ENCODE measurements at regions not wholly inside any gene's neighbourhood (a gene's known extent, or its start where the extent isn't known, plus 50 kb on each side); places are given as distances from the start of the nearest gene placed in this dataset.

DNA sequence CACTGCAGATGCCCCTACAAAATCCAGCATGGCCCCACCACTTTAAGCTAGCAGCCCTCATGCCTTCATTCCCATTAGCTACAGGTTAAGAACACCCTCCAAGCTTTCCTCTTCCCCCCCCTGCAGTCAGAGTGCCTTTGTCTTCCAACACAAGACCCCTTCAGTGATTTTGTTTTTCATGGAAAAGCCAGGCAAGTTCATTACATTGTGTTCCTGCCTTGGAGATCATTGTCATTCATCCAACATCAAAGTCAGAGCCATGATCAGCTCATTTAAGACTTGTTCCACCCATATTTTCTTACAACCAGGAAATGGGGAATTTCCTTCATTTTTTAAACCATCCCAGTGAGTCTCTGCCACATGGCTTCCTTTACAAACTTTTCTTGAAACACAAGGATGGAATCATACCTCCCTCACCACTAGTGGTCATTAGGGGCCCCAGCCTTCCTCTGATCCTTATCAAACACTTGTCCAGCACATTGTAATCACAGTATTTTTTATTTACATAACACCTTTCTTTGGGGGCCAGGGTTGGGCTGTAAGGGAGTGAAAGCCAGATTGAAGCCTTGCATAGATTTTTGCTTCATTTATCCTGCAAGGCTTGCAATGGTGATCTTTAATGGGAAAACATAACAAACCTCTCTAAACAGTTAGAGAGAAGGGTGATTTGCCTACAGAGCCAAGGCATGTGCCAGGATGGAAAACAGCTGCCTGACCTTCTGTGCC, 765.3 kb downstream of the MED13L start:
- Histone ChIP-seq H3K27me3 (ENCODE audit: insufficient read depth, low read length) (peaks cover 32% of the 10 kb centered on the region), H3K36me3 (ENCODE audit: insufficient read depth, low read depth, low read length) (no peaks in the 10 kb centered on the region), H3K27ac (ENCODE audit: low read length) (no peak overlapping the region), H3K4me1 (ENCODE audit: insufficient read depth, low read length) (peaks cover 23% of the 10 kb centered on the region), H3K4me3 (ENCODE audit: low read length) (no peak overlapping the region), H3K9me3 (ENCODE audit: insufficient read depth, low read depth, low read length) (0 out of 2 replicates have a peak, but pooled peaks cover 5% of the 10 kb centered on the region), H3K9ac (ENCODE audit: low read depth, low read length) (no peak overlapping the region)

DNA sequence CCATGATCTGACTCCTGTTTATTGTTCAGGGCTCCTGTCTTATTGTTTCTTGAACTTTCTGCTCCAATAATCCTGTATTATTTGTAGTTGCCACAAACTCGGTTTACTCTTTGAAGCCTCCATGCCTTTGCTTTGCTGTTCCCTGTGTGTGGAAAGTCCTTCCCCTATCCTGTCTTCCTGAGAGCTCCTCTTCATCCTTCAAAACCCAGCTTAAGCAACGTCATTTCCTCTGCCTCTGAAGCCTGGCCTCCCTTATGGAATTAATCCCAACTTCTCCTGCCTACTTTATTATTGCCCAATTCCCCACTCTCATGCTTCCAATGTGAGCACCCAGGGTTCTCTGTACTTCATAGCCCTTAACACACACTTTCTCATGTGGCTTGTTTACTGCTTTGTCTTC, 766.2 kb downstream of the MED13L start:
- peaks cover 38% of the 10 kb centered on the region for H3K27me3 ChIP-seq (ENCODE audit: insufficient read depth, low read length)
- H3K36me3 ChIP-seq (ENCODE audit: insufficient read depth, low read depth, low read length) = no peaks in the 10 kb centered on the region
- 0 out of 2 replicates have a peak, but pooled peaks cover 5% of the 10 kb centered on the region for H3K9me3 ChIP-seq (ENCODE audit: insufficient read depth, low read depth, low read length)
- H3K9ac ChIP-seq (ENCODE audit: low read depth, low read length) = no peak overlapping the region
- no peak overlapping the region for H3K27ac ChIP-seq (ENCODE audit: low read length)
- no peak overlapping the region for H3K4me3 ChIP-seq (ENCODE audit: low read length)
- H3K4me1 ChIP-seq (ENCODE audit: insufficient read depth, low read length) = peaks cover 32% of the 10 kb centered on the region

DNA sequence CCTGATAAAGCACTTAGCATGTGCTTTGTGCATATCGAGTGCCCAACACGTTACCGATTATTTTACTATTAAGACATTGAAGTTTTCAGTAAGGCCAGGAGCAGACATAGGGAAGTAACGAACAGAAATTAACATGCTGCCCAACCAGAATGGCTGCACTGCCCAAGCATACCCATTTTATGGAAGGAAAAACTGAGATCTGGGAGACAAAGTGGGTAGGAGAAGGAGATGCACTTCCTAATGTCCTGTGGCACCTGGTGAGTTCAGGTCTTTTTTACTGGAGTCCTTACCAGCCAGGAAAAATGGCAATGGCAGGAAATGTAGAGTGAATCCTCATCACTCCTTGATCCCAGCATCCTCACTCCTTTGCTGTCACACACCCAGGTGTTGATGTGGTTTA, 768.5 kb downstream of the MED13L start:
- H3K4me1 ChIP-seq (ENCODE audit: insufficient read depth, low read length) = peaks cover 32% of the 10 kb centered on the region
- peaks cover 38% of the 10 kb centered on the region for H3K27me3 ChIP-seq (ENCODE audit: insufficient read depth, low read length)
- H3K9me3 ChIP-seq (ENCODE audit: insufficient read depth, low read depth, low read length) = 0 out of 2 replicates have a peak, but pooled peaks cover 5% of the 10 kb centered on the region
- no peak overlapping the region for H3K27ac ChIP-seq (ENCODE audit: low read length)
- H3K9ac ChIP-seq (ENCODE audit: low read depth, low read length) = no peak overlapping the region
- no peak overlapping the region for H3K4me3 ChIP-seq (ENCODE audit: low read length)
- no peaks in the 10 kb centered on the region for H3K36me3 ChIP-seq (ENCODE audit: insufficient read depth, low read depth, low read length)

DNA sequence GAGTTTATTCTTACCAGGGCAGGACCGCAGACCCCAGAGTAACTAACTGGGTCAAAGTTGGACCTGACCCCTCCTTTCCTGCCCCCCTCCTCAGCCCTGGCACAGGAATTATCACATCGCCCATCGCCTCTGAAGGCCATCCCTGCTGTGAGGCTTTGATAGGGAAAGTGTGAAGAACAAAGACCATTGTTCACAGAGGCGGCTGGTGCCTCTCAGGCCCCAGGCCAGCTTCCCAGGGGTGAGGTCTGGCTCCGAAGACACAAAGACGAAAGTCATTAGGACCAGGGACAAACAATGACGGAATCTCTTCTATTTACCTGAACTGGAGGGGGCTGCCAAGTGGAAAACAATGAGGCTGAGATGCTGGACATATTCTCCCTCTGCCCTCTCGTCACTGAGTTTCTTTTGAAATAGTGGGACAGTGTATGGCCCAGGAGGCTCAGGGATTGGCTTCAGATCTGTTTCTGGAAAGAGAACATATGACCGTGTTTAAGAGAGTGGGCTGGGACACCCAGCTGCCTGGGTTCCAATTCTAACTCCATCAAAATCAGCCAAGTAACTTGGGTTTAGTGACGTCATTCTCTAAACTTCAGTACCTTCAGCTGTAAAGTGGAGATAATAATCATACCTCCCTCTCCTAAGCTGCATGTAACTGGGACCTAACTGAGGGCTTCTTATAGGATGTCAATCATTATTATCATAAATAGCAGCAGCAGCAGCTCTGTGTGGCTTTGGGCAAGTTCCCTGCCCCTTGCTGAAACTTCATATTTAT, 769.4 kb downstream of the MED13L start:
- Histone ChIP-seq H3K36me3 (ENCODE audit: insufficient read depth, low read depth, low read length) (no peaks in the 10 kb centered on the region), H3K4me1 (ENCODE audit: insufficient read depth, low read length) (peaks cover 32% of the 10 kb centered on the region), H3K9ac (ENCODE audit: low read depth, low read length) (peak overlapping the region; percentile 65), H3K27ac (ENCODE audit: low read length) (no peak overlapping the region), H3K27me3 (ENCODE audit: insufficient read depth, low read length) (peaks cover 38% of the 10 kb centered on the region), H3K4me3 (ENCODE audit: low read length) (peak overlapping the region; percentile 53), H3K9me3 (ENCODE audit: insufficient read depth, low read depth, low read length) (0 out of 2 replicates have a peak, but pooled peaks cover 5% of the 10 kb centered on the region)

DNA sequence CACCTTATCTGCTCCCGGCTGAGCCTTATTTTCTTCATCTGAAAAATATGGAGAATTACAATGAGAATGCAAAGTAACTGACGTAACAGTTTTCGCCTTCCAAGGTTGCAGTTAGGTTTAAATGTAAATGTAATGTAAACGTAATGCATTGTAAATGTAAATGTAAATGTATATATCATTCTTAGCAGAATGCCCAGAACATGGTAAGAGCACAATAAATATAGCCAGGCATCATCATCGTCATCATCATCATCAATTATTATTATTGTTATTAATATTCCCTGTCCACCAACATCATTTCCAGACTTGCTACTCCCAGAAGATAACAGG, 770.0 kb downstream of the MED13L start:
- Histone ChIP-seq H3K27me3 (ENCODE audit: insufficient read depth, low read length) (peaks cover 38% of the 10 kb centered on the region), H3K36me3 (ENCODE audit: insufficient read depth, low read depth, low read length) (no peaks in the 10 kb centered on the region), H3K4me3 (ENCODE audit: low read length) (peak overlapping the region; percentile 53), H3K27ac (ENCODE audit: low read length) (no peak overlapping the region), H3K9ac (ENCODE audit: low read depth, low read length) (no peak overlapping the region), H3K9me3 (ENCODE audit: insufficient read depth, low read depth, low read length) (no peaks in the 10 kb centered on the region), H3K4me1 (ENCODE audit: insufficient read depth, low read length) (peaks cover 32% of the 10 kb centered on the region)

DNA sequence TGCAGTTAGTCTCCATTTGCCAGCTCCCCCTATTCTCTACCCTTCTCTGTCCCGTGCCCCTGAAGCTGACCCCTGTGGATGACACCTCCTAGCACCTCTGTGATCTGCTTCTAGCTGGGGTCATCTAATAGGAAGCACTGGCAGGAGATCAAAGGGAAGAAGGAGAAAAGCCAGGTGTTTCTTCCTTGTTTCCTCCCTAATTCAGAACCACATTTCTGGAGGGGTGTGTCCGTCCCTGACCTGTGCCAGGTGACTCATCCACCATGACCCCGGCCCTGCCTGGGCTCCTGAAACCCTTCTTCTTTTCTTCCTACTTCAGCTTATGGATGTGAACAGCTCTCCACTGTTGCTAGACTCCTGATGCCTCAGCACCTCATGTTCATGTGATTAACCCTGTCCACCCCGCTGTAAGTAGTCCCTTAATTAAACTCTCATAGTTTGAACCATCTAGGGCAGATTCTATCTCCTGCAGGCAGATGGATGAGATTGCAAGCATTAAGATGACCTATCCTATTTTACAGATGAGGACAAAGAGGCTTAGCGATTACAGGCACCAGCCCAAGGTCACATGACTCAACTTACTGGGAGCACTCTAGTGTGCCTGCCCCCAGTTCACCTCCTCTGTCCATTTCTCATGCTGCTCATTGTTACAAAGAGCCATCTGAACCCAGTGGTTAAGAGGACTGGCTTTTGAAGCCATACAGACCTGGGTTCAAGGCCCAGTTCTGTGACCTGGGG, 770.5 kb downstream of the MED13L start:
- H3K4me1 ChIP-seq (ENCODE audit: insufficient read depth, low read length) = peaks cover 32% of the 10 kb centered on the region
- peak overlapping the region; percentile 53 for H3K4me3 ChIP-seq (ENCODE audit: low read length)
- no peak overlapping the region for H3K9ac ChIP-seq (ENCODE audit: low read depth, low read length)
- H3K9me3 ChIP-seq (ENCODE audit: insufficient read depth, low read depth, low read length) = no peaks in the 10 kb centered on the region
- H3K27ac ChIP-seq (ENCODE audit: low read length) = no peak overlapping the region
- H3K36me3 ChIP-seq (ENCODE audit: insufficient read depth, low read depth, low read length) = no peaks in the 10 kb centered on the region
- H3K27me3 ChIP-seq (ENCODE audit: insufficient read depth, low read length) = peaks cover 38% of the 10 kb centered on the region

DNA sequence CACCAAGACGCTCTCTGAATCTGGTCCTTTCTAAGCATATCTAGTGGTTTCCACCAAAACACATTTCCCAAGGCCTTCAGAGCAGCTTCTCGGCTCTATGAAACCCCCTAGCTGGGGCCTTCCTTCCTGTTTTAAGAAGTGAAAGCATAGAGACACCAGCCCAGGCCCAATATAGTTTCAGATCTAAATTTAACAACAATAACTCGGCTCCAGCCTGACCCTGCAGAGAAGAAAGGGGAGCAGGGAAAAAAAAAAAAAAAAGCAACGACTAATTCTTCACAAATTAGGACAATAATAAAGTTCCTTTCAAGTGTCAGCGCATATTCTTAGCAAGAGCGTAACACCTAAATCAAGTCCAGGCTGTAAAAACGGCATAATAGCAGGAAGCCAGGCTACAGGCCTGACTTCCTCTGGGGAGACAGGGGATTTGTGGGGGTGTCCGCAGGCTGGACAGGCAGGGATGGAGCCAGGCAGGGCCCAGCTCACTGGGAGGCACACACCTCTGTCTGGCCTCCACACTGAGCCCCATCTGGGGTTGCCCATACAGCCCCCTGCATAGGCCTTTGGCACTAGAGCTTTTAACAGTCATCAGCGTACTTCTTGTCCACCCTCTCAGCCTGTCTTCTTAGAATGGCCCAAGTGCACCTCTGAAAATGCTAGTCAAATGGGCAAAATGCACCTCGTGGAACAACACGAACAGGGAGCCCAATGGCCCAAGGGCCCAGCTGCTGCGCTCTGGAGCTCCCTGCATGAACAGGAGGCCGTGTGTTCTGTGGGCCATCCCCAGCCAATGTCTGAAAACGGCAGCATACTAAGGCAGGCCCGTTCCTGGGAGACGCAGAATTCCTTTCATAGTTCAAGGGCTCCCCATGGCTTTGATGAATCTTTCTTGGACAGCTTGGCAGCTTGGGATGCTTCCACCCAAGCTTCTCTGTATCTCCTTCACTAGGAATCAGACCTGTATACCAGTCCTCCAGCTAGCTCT, 772.9 kb downstream of the MED13L start:
- H3K27ac ChIP-seq (ENCODE audit: low read length) = no peak overlapping the region

DNA sequence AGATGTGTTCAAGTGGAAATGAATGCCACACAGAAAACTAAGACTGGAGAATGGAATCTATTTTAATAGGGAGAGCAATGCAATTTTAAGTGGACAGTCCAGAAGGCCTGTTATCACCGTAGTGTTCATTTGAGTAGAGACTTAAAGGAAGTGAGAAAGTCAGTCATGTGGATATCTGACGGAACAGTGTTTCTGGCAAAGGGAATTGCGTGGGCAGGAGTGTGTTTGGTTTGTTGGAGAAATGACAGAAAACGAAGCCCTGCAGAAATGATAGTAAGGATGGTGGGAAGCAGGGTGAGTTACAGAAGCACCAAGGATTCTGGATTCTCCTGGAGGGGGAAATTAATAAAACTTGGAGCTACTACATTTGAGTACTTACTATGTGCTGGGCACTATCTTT, 776.6 kb downstream of the MED13L start:
- no peaks in the 10 kb centered on the region; the same call in 1 of the 2 replicates for H3K4me1 ChIP-seq (ENCODE audit: insufficient read depth, low read length)
- no peaks in the 10 kb centered on the region for H3K9me3 ChIP-seq (ENCODE audit: insufficient read depth, low read depth, low read length)
- no peak overlapping the region for H3K4me3 ChIP-seq (ENCODE audit: low read length)
- no peak overlapping the region for H3K27ac ChIP-seq (ENCODE audit: low read length)
- no peaks in the 10 kb centered on the region; the same call in 1 of the 2 replicates for H3K27me3 ChIP-seq (ENCODE audit: insufficient read depth, low read length)
- H3K9ac ChIP-seq (ENCODE audit: low read depth, low read length) = no peak overlapping the region
- no peaks in the 10 kb centered on the region for H3K36me3 ChIP-seq (ENCODE audit: insufficient read depth, low read depth, low read length)

More for the DNA sequence above, 772.9 kb downstream of the MED13L start:
- peaks cover 20% of the 10 kb centered on the region; the same call in 1 of the 2 replicates for H3K27me3 ChIP-seq (ENCODE audit: insufficient read depth, low read length)
- no peak overlapping the region for H3K4me3 ChIP-seq (ENCODE audit: low read length)
- no peaks in the 10 kb centered on the region for H3K36me3 ChIP-seq (ENCODE audit: insufficient read depth, low read depth, low read length)
- H3K9ac ChIP-seq (ENCODE audit: low read depth, low read length) = no peak overlapping the region
- no peaks in the 10 kb centered on the region for H3K9me3 ChIP-seq (ENCODE audit: insufficient read depth, low read depth, low read length)
- peaks cover 25% of the 10 kb centered on the region for H3K4me1 ChIP-seq (ENCODE audit: insufficient read depth, low read length)

DNA sequence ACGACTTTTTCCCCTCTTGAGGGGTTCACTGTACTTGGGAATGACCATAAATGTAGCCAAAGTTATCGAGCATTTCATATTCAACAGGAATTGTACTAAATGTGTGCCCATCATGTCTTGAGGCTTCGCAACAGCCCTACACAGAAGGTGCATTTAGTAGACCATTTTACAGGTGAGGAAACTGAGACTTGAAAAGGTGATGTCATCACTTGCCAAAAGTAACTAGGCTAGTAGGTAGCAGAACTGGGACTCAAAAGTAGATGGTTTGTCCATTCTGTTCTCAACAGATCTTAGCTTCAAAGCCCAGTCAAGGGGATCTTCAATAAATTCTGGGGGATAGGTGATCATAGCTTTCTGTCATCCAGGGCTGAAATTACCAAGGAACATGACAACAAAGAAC, 782.2 kb downstream of the MED13L start:
- no peaks in the 10 kb centered on the region for H3K27me3 ChIP-seq (ENCODE audit: insufficient read depth, low read length)
- no peak overlapping the region for H3K27ac ChIP-seq (ENCODE audit: low read length)
- H3K9ac ChIP-seq (ENCODE audit: low read depth, low read length) = no peak overlapping the region
- no peak overlapping the region for H3K4me3 ChIP-seq (ENCODE audit: low read length)
- H3K9me3 ChIP-seq (ENCODE audit: insufficient read depth, low read depth, low read length) = no peaks in the 10 kb centered on the region
- H3K36me3 ChIP-seq (ENCODE audit: insufficient read depth, low read depth, low read length) = no peaks in the 10 kb centered on the region
- no peaks in the 10 kb centered on the region for H3K4me1 ChIP-seq (ENCODE audit: insufficient read depth, low read length)

DNA sequence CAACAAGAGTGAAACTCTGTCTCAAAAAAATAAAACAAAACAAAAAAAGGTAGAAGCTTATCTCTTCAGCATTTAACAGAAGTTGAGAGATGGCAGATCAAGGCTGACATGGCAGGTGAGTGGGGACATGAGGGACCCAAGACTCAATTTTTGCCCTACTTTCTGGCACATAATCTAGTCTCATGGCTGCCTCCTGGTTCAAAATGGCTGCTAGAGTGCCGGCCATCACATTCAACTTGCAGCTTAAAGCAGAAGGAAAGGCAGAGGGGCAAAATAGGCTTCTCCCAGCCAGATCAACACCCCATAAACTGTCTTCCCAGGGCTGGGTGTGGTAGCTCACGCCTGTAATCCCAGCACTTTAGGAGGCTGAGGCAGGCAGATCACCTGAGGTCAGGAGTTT, 784.9 kb downstream of the MED13L start:
- H3K36me3 ChIP-seq (ENCODE audit: insufficient read depth, low read depth, low read length) = no peaks in the 10 kb centered on the region
- H3K9ac ChIP-seq (ENCODE audit: low read depth, low read length) = no peak overlapping the region

More for the DNA sequence above, 784.9 kb downstream of the MED13L start:
- no peaks in the 10 kb centered on the region for H3K27me3 ChIP-seq (ENCODE audit: insufficient read depth, low read length)
- no peak overlapping the region for H3K4me3 ChIP-seq (ENCODE audit: low read length)
- H3K27ac ChIP-seq (ENCODE audit: low read length) = no peak overlapping the region
- no peaks in the 10 kb centered on the region for H3K4me1 ChIP-seq (ENCODE audit: insufficient read depth, low read length)
- no peaks in the 10 kb centered on the region for H3K9me3 ChIP-seq (ENCODE audit: insufficient read depth, low read depth, low read length)

Data from iPS-20b (cell line).